HG03521 (cell line): ENCODE measurements at regions not wholly inside any gene's neighbourhood (a gene's known extent, or its start where the extent isn't known, plus 50 kb on each side); places are given as distances from the start of the nearest gene placed in this dataset.

Experiments used
- ATAC-seq: cut with Tn5 transposase; IDR thresholded peaks from one replicate; pipeline ENCODE4 v1.9.1; 2021; ENCODE audit warnings: mild to moderate bottlenecking, moderate library complexity; ENCODE audit not compliant: unreplicated experiment

- ATAC-seq = no peak
Observed at GRCh38 chr10:10870523-10871241, 147.0 kb upstream of the CELF2 start.

GRCh38 chr10:10871352-10871751 is 146.3 kb upstream of the CELF2 start:
- ATAC-seq = no peak

- no peak for ATAC-seq
Observed at GRCh38 chr10:10872035-10872673, 145.5 kb upstream of the CELF2 start.

GRCh38 chr10:10872764-10873163 is 144.9 kb upstream of the CELF2 start:
- no peak for ATAC-seq

- no peak for ATAC-seq
Observed at GRCh38 chr10:10873289-10873688, 144.4 kb upstream of the CELF2 start.

GRCh38 chr10:10873915-10874314 is 143.8 kb upstream of the CELF2 start:
- no peak for ATAC-seq

GRCh38 chr10:10878963-10879362 is 138.7 kb upstream of the CELF2 start:
- ATAC-seq = no peak

- ATAC-seq = no peak
Observed at GRCh38 chr10:10881117-10881813, 136.4 kb upstream of the CELF2 start.

GRCh38 chr10:10883737-10884136 is 133.9 kb upstream of the CELF2 start:
- ATAC-seq = no peak

- no peak for ATAC-seq
Observed at GRCh38 chr10:10886861-10887531, 130.7 kb upstream of the CELF2 start.

GRCh38 chr10:10891124-10892082 is 126.3 kb upstream of the CELF2 start:
- ATAC-seq = no peak

- no peak for ATAC-seq
Observed at GRCh38 chr10:10892290-10892875, 125.3 kb upstream of the CELF2 start.

- no peak for ATAC-seq
Observed at GRCh38 chr10:10897400-10897799, 120.3 kb upstream of the CELF2 start.

- no peak for ATAC-seq
Observed at GRCh38 chr10:10901906-10902305, 115.8 kb upstream of the CELF2 start.

GRCh38 chr10:10902951-10903350 is 114.7 kb upstream of the CELF2 start:
- no peak for ATAC-seq

GRCh38 chr10:10903620-10904019 is 114.1 kb upstream of the CELF2 start:
- ATAC-seq = no peak

- ATAC-seq = no peak
Observed at GRCh38 chr10:10910634-10911033, 107.0 kb upstream of the CELF2 start.

GRCh38 chr10:10911035-10911434 is 106.6 kb upstream of the CELF2 start:
- no peak for ATAC-seq

GRCh38 chr10:10911471-10911921 is 106.2 kb upstream of the CELF2 start:
- no peak for ATAC-seq

- ATAC-seq = no peak
Observed at GRCh38 chr10:10914144-10914543, 103.5 kb upstream of the CELF2 start.
